H1 (cell line): ENCODE measurements at regions not wholly inside any gene's neighbourhood (a gene's known extent, or its start where the extent isn't known, plus 50 kb on each side); places are given as distances from the start of the nearest gene placed in this dataset.

Experiments
- CTCF ChIA-PET: fragments of 300-600 bp; sonication (Branson Sonifier 250); formaldehyde crosslinking; loops from one replicate; lab custom pipeline; 2021; ENCODE audit not compliant: partially characterized antibody; lab: Charles Lee
- POLR2A ChIA-PET: fragments of 300-600 bp; sonication (Branson Sonifier 250); formaldehyde crosslinking; loops from one replicate; lab custom pipeline; 2021; ENCODE audit warnings: inconsistent platforms; ENCODE audit not compliant: partially characterized antibody; lab: Charles Lee
- DNase-seq, 2 experiments: peaks; one replicate each; pipeline versions ENCODE4 v3.0.0 to v3.0.0-alpha.2; 2010 to 2022; ENCODE audit warnings: low spot score in 2 of 2, low read depth in 1 of 2, mixed read lengths in 1 of 2
- FAIRE-seq: peaks from 2 replicates; lab custom pipeline; 2011; peaks lifted over from hg19 to GRCh38; lab: Jason Lieb, UNC
- H2AFZ ChIP-seq: 2 replicates; pipeline ENCODE4 v1.8.1; 2012; ENCODE audit warnings: low read length, inconsistent platforms
- H2AK5ac ChIP-seq: 2 replicates; pipeline ENCODE4 v1.6.1; 2013; ENCODE audit warnings: low read depth, low read length
- H2BK120ac ChIP-seq: replicated peaks from 2 replicates; pipeline ENCODE3; 2013; ENCODE audit warnings: low read depth, low read length, inconsistent platforms
- H2BK12ac ChIP-seq: 2 replicates; pipeline ENCODE4 v1.6.1; 2013; ENCODE audit warnings: low read depth, low read length
- H2BK15ac ChIP-seq: 2 replicates; pipeline ENCODE4 v1.6.1; 2013; ENCODE audit warnings: low read length
- H2BK20ac ChIP-seq: 2 replicates; pipeline ENCODE4 v1.6.1; 2013; ENCODE audit warnings: low read length
- H2BK5ac ChIP-seq: 2 replicates; pipeline ENCODE4 v1.6.1; 2013; ENCODE audit warnings: low read depth, low read length
- H3K14ac ChIP-seq: 2 replicates; pipeline ENCODE4 v1.6.1; 2013; ENCODE audit warnings: inconsistent platforms; ENCODE audit not compliant: insufficient read length
- H3K18ac ChIP-seq: 2 replicates; pipeline ENCODE4 v1.6.1; 2013; ENCODE audit warnings: low read length; ENCODE audit errors: extremely low read depth
- H3K23ac ChIP-seq: 2 replicates; pipeline ENCODE4 v1.6.1; 2013; ENCODE audit warnings: inconsistent platforms; ENCODE audit not compliant: insufficient read length
- H3K23me2 ChIP-seq: 2 replicates; pipeline ENCODE4 v1.6.1; 2013; ENCODE audit warnings: low read depth, low read length
- H3K27ac ChIP-seq: 2 replicates; pipeline ENCODE4 v1.6.1; 2011; ENCODE audit warnings: low read depth, low read length, inconsistent platforms
- H3K27me3 ChIP-seq, 4 experiments: replicated peaks in 1 of 4; 1 replicate in 1 of 4; 2 replicates in 3 of 4; pipeline versions ENCODE4 v1.6.1 to v1.8.1; 2011 to 2013; ENCODE audit warnings: low read length in 3 of 4, mild to moderate bottlenecking in 3 of 4, inconsistent platforms in 2 of 4, mixed read lengths in 2 of 4, moderate library complexity in 1 of 4; ENCODE audit not compliant: control insufficient read depth in 3 of 4, insufficient read depth in 3 of 4; ENCODE audit errors: extremely low read depth in 1 of 4
- H3K36me3 ChIP-seq, 4 experiments: 2 replicates each; pipeline versions ENCODE4 v1.6.1 to v1.8.1; 2011 to 2013; ENCODE audit warnings: mild to moderate bottlenecking in 4 of 4, low read length in 3 of 4, moderate library complexity in 2 of 4, control low read depth in 1 of 4, inconsistent platforms in 1 of 4; ENCODE audit not compliant: insufficient read depth in 4 of 4, control insufficient read depth in 2 of 4
- H3K4ac ChIP-seq: replicated peaks from 2 replicates; pipeline ENCODE3; 2013; ENCODE audit warnings: low read length, low read depth, mixed read lengths, inconsistent platforms; ENCODE audit not compliant: insufficient read length
- H3K4me1 ChIP-seq, 4 experiments: replicated peaks in 1 of 4; 1 replicate in 1 of 4; 2 replicates in 3 of 4; pipeline versions ENCODE4 v1.6.1 to v1.8.1; 2011 to 2013; ENCODE audit warnings: low read length in 3 of 4, inconsistent platforms in 2 of 4, mixed read lengths in 1 of 4; ENCODE audit not compliant: insufficient read depth in 4 of 4, control insufficient read depth in 3 of 4
- H3K4me2 ChIP-seq, 2 experiments: 2 replicates each; pipeline versions ENCODE4 v1.6.1 to v1.8.1; 2011 to 2013; ENCODE audit warnings: low read depth in 2 of 2, low read length in 2 of 2, control low read depth in 1 of 2, inconsistent platforms in 1 of 2, mild to moderate bottlenecking in 1 of 2; ENCODE audit not compliant: insufficient read depth in 1 of 2
- H3K4me3 ChIP-seq, 4 experiments: fragments of 200-600, 300-600 bp in 1 of 4; sonication (generic), shearing (Covaris generic), sonication (Bioruptor Twin) in 1 of 4; 2 replicates each; pipeline versions ENCODE4 v1.5.1 to v1.8.1; 2011 to 2016; ENCODE audit warnings: low read length in 4 of 4, low read depth in 3 of 4, control low read depth in 2 of 4, inconsistent platforms in 2 of 4, mild to moderate bottlenecking in 2 of 4, mixed read lengths in 1 of 4, moderate library complexity in 1 of 4; ENCODE audit not compliant: insufficient read depth in 2 of 4; ENCODE audit errors: extremely low read depth in 1 of 4
- H3K56ac ChIP-seq: replicated peaks from 2 replicates; pipeline ENCODE3; 2013; ENCODE audit warnings: low read depth, mild to moderate bottlenecking, mixed read lengths, low read length, inconsistent platforms; ENCODE audit not compliant: insufficient read length
- H3K79me1 ChIP-seq: 2 replicates; pipeline ENCODE4 v1.6.1; 2013; ENCODE audit warnings: low read depth, low read length, control low read depth
- H3K79me2 ChIP-seq, 2 experiments: 2 replicates each; pipeline versions ENCODE4 v1.6.1 to v1.8.1; 2012 to 2013; ENCODE audit warnings: low read length in 2 of 2, mild to moderate bottlenecking in 2 of 2, inconsistent platforms in 1 of 2; ENCODE audit not compliant: insufficient read depth in 2 of 2, control insufficient read depth in 1 of 2
- H3K9ac ChIP-seq, 4 experiments: replicated peaks in 1 of 4; 1 replicate in 1 of 4; 2 replicates in 3 of 4; pipeline versions ENCODE4 v1.6.1 to v1.8.1; 2011 to 2013; ENCODE audit warnings: low read depth in 3 of 4, low read length in 3 of 4, control low read depth in 2 of 4, mild to moderate bottlenecking in 2 of 4, moderate library complexity in 2 of 4, inconsistent platforms in 1 of 4; ENCODE audit errors: extremely low read depth in 1 of 4
- H3K9me3 ChIP-seq, 2 experiments: 2 replicates each; pipeline versions ENCODE4 v1.6.1 to v1.8.1; 2012 to 2013; ENCODE audit warnings: mild to moderate bottlenecking in 2 of 2, moderate library complexity in 2 of 2, control low read depth in 1 of 2, inconsistent platforms in 1 of 2, low read depth in 1 of 2, low read length in 1 of 2, mixed read lengths in 1 of 2; ENCODE audit not compliant: insufficient read depth in 2 of 2
- H4K20me1 ChIP-seq, 2 experiments: replicated peaks in 1 of 2; 2 replicates each; pipeline versions ENCODE3 to v1.8.1; 2011 to 2013; ENCODE audit warnings: inconsistent platforms in 2 of 2, low read length in 2 of 2, mild to moderate bottlenecking in 1 of 2; ENCODE audit not compliant: insufficient read depth in 2 of 2, control insufficient read depth in 1 of 2
- H4K5ac ChIP-seq: 2 replicates; pipeline ENCODE4 v1.6.1; 2013; ENCODE audit warnings: low read length, low read depth, mixed read lengths, inconsistent platforms; ENCODE audit not compliant: insufficient read length
- H4K8ac ChIP-seq: 2 replicates; pipeline ENCODE4 v1.8.0; 2013; ENCODE audit warnings: mild to moderate bottlenecking, moderate library complexity, low read length, inconsistent platforms; ENCODE audit not compliant: insufficient read depth; ENCODE audit errors: extremely low read depth
- H4K91ac ChIP-seq: replicated peaks from 2 replicates; pipeline ENCODE3; 2013; ENCODE audit warnings: low read length, mixed read lengths, inconsistent platforms; ENCODE audit not compliant: insufficient read length
- CBX8 ChIP-seq: fragments of 300-800, 300-1000 bp; sonication (generic); IDR thresholded peaks from 2 replicates; pipeline ENCODE4 v1.7.1; 2016; ENCODE audit warnings: low read depth, low read length, borderline replicate concordance
- CHD1 ChIP-seq: IDR thresholded peaks from 2 replicates; pipeline ENCODE4 v1.6.1; 2012; ENCODE audit warnings: low read depth, low read length, improper control_type of control experiment
- CREB1 ChIP-seq: IDR thresholded peaks from 2 replicates; pipeline ENCODE4 v1.6.1; 2012; ENCODE audit warnings: inconsistent platforms
- CTBP2 ChIP-seq: IDR thresholded peaks from 2 replicates; pipeline ENCODE4 v1.7.0; 2011; ENCODE audit warnings: borderline replicate concordance, mild to moderate bottlenecking, moderate library complexity, mixed read lengths, low read length; ENCODE audit not compliant: insufficient read depth, insufficient read length
- E2F6 ChIP-seq: IDR thresholded peaks from 2 replicates; pipeline ENCODE4 v1.6.1; 2012; ENCODE audit warnings: inconsistent platforms
- HDAC6 ChIP-seq: IDR thresholded peaks from one replicate; pipeline ENCODE4 v1.7.1; 2012; ENCODE audit warnings: low read depth, mild to moderate bottlenecking, inconsistent platforms, low read length, moderate library complexity
- JUN ChIP-seq: IDR thresholded peaks from 2 replicates; pipeline ENCODE4 v1.6.1; 2011; ENCODE audit warnings: low read depth, mild to moderate bottlenecking, improper control_type of control experiment, low read length
- JUND ChIP-seq: IDR thresholded peaks from 2 replicates; pipeline ENCODE4 v1.6.1; 2011; ENCODE audit warnings: mild to moderate bottlenecking, improper control_type of control experiment, low read length
- KDM1A ChIP-seq: fragments of 200-600, 300-600 bp; sonication (generic); IDR thresholded peaks from 2 replicates; pipeline ENCODE4 v1.7.1; 2016; ENCODE audit warnings: mild to moderate bottlenecking, low read length, borderline replicate concordance
- SIN3A ChIP-seq, 2 experiments: IDR thresholded peaks in 1 of 2; conservative IDR thresholded peaks in 1 of 2; 2 replicates each; pipeline ENCODE4 v1.6.1; 2011 to 2012; ENCODE audit warnings: low read length in 2 of 2, improper control_type of control experiment in 1 of 2, low read depth in 1 of 2, mild to moderate bottlenecking in 1 of 2
- TBP ChIP-seq: IDR thresholded peaks from 2 replicates; pipeline ENCODE4 v1.6.1; 2011; ENCODE audit warnings: low read depth, low read length, improper control_type of control experiment
- TCF12 ChIP-seq: IDR thresholded peaks from 2 replicates; pipeline ENCODE4 v1.6.1; 2011; ENCODE audit warnings: low read depth, mild to moderate bottlenecking, low read length
- USF2 ChIP-seq: IDR thresholded peaks from 2 replicates; pipeline ENCODE4 v1.6.1; 2011; ENCODE audit warnings: low read length, improper control_type of control experiment
- YY1 ChIP-seq: IDR thresholded peaks from 2 replicates; pipeline ENCODE4 v1.6.1; 2011; ENCODE audit warnings: low read depth, mild to moderate bottlenecking, low read length
- WGBS, 2 experiments: shearing (Covaris generic) in 1 of 2; methylation state at CpG; one replicate each; pipeline versions ENCODE4 v1.1.6 to v1.1.7; 2013 to 2015; ENCODE audit warnings: low lambda C conversion rate in 2 of 2, mixed read lengths in 2 of 2, inconsistent platforms in 1 of 2, low coverage in 1 of 2, missing lambda C conversion rate in 1 of 2; ENCODE audit not compliant: insufficient replicate concordance in 2 of 2, insufficient coverage in 1 of 2, insufficient read length in 1 of 2; ENCODE audit errors: extremely low coverage in 1 of 2, missing lambda C conversion rate in 1 of 2; 5-methylcytosine and 5-hydroxymethylcytosine counted together

- H2AFZ ChIP-seq: no peak overlapping the region
- no peaks in the 10 kb centered on the region for H3K79me1 ChIP-seq
- H3K79me2 ChIP-seq: no peaks in the 10 kb centered on the region
- 93% methylated on average over 7 of the region's 7 CpGs; no CpG with 5 or more reads in 1 of the 2 experiments for WGBS, 2 experiments
- H3K4me3 ChIP-seq: no peak overlapping the region
- no peaks in the 10 kb centered on the region for H4K20me1 ChIP-seq
- H2BK120ac ChIP-seq: no peak overlapping the region
- H3K27ac ChIP-seq: no peak overlapping the region
- H2BK15ac ChIP-seq: no peak overlapping the region
- H3K23me2 ChIP-seq: no peaks in the 10 kb centered on the region; the same call in 1 of the 2 replicates
- no peak for DNase-seq
- H3K4me2 ChIP-seq: no peak overlapping the region
- no peak overlapping the region for H4K8ac ChIP-seq
- no peaks in the 10 kb centered on the region for H3K4me1 ChIP-seq
- H3K36me3 ChIP-seq: no peaks in the 10 kb centered on the region; a peak in 1 of 8 replicates
- no peak for TF ChIP-seq JUND
- TF ChIP-seq JUN: no peak
- TF ChIP-seq KDM1A: no peak
- no peak for TF ChIP-seq TBP
- TF ChIP-seq CBX8: no peak
- TF ChIP-seq YY1: no peak
- no peak for TF ChIP-seq CREB1
- no peak for TF ChIP-seq SIN3A (conservative IDR thresholded peaks at IDR 0.05 in 1 of 2, IDR thresholded peaks at IDR 0.05 in 1 of 2; ENCODE audit: low read depth in 1 of 2, low read length in 2 of 2)
- no peak for TF ChIP-seq CTBP2
- TF ChIP-seq E2F6: no peak
- no peak for TF ChIP-seq CHD1
- TF ChIP-seq USF2: no peak
- no peak for TF ChIP-seq HDAC6
- TF ChIP-seq TCF12: no peak
- H2BK5ac ChIP-seq: no peak overlapping the region
- H4K5ac ChIP-seq: no peak overlapping the region
- peaks cover 16 to 23% of the 10 kb centered on the region in 2 experiments for H3K9me3 ChIP-seq
- H4K91ac ChIP-seq: no peak overlapping the region
- CTCF ChIA-PET: no interaction called here
- no peak overlapping the region; a peak in 1 of 7 replicates for H3K9ac ChIP-seq
- no peak for FAIRE-seq
- no peak overlapping the region for H3K56ac ChIP-seq
- no peak overlapping the region for H3K23ac ChIP-seq
- no peak overlapping the region for H2BK12ac ChIP-seq
- no peak overlapping the region for H3K18ac ChIP-seq
- no peak overlapping the region for H3K4ac ChIP-seq
- no peak overlapping the region for H2AK5ac ChIP-seq
- no peak overlapping the region for H3K14ac ChIP-seq
- no peaks in the 10 kb centered on the region for H3K27me3 ChIP-seq
- POLR2A ChIA-PET: no interaction called here
- no peak overlapping the region for H2BK20ac ChIP-seq
Measured at GRCh38 chr5:33102551-33102950, 338.2 kb upstream of the TARS1 start.
